NAMALWA (cell line): ENCODE measurements at regions not wholly inside any gene's neighbourhood (a gene's known extent, or its start where the extent isn't known, plus 50 kb on each side); places are given as distances from the start of the nearest gene placed in this dataset.
A peak's percentile ranks its signal among the peaks of the same experiment; 100 is the strongest.

ENCODE experiments used
- DNase-seq: peaks from one replicate; pipeline ENCODE4 v3.0.0-alpha.2; 2015; ENCODE audit warnings: low spot score

DNA sequence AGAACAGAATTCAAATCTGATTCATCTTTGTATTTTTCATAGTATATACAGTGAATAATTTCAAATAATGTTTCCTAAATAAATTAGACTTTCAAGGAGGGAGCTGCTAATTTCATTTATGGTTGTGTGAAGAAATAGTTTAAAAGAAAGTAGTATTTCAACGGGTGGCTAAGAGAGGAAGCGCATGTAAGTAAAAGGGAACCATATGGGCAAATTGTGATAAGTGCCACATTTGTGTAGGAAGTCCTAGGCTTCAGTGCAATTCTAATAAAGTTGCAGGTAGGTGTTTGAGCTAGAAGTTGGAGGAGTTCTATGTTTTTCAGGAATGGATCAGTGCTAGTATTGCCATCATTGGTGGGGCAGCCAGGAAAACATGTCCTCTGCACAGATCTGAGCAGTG is 178.8 kb upstream of the PRDM1 start:
- no peak for DNase-seq

DNA sequence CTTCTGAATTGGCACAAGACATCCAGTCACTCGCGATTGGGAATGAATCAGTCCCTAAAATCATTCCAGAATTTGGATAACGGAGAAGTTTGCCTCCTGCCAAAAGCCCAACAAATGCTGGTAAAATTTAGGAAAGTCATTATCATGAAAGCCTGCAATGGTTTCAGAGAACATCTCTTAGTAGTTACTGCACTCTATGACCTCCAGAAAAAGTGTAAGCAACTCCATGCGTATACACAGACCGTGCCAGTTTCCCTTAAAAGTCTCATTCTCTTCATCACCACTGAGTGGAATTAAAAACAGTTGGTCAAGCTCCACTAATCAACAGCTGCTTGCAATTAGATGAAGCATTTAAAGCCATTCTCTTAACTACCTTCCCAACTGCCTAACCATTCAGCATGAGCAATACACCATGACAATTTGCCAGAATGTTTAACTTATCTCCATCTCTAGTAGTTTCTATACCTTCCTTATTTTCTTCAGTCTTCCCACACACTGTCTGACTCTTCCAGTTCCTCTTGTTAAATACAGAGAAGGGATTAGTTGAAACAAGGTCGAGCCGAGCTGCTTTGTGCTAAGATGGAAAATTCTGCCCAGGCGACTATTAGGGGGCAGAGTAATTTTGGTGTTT is 183.6 kb upstream of the PRDM1 start:
- DNase-seq: peak; percentile 53

- no peak for DNase-seq
These were observed 184.6 kb upstream of the PRDM1 start for GRCh38 chr6:105901583-105901982.

DNA sequence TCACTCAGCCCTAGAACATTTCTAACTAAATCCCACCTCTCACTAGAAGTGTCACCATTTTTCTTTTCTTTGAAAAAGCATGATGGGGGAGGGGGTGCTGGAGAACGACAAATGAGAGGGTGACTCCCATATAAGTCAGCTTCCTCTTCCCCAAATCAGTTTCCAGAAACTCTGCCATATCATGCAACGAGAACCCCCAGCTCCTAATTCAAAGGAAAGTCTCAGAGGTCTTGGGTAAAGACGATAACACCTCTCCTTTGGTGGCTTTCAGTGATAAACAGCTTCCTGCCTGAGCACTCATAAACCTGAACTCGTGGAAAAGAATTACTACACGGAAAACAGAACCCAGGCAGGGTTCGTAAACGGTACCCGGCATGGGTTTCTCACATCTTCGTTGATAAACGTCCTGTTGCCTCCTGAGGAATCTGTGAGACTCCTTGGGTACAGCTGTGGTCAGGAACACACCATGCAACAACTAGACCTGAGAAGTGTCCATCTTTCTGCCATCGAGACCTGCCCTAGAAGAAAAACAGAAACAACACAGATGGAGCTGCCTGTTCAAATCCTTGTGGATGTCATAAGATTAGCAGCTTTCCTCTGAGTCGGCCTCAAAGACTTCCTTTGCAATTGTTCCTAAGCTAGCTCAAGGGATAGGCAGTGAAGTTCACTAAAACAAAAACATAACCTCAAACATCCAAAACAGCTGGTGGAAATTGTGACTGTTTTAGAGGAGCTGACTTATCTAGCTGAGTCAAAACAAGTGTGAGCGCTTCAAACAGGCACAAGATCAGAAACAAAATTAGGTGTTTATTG is 185.8 kb upstream of the PRDM1 start:
- DNase-seq: peak; percentile 22

DNA sequence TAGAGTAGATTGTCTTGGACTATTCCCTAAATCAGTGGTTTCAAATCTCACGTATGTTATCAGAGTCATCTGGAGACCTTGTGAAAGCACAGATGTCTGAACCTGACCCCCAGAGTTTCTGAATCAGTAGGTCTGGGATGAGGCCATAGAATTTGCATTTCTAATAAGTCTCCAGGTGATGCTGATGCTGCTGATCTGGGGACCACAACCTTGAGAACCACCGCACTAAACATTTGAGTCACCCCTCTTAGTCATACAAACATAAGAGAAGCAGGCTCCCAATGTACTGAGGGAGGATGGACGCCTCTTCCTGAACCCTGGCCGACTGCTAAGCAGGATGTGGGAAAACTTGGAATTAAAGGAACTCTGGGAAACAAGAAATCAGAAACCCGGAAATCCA is 187.8 kb upstream of the PRDM1 start:
- DNase-seq: no peak

- no peak for DNase-seq
These were observed 189.0 kb upstream of the PRDM1 start for GRCh38 chr6:105897131-105897530.

- no peak for DNase-seq
These were observed 189.4 kb upstream of the PRDM1 start for GRCh38 chr6:105896821-105897095.

- peak; percentile 70 for DNase-seq
These were observed 189.9 kb upstream of the PRDM1 start for GRCh38 chr6:105896052-105896820.

DNA sequence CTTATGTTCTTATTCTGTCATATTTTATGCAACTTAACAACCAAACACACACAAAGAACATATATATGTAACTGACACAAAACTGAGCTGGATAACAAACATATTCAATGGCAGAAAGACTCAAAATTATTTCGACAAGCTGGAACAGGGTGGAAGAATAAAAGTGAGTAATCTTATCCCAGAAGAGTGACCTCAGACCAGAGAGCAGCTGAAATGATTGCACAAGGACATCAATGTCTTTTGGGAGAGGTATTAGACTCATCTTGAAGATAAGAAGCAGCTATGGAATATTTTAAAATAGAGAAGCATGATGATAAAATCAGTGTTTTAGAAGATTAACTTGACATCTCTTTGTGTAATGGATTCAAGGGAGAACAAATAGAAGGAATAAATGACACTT is 191.6 kb upstream of the PRDM1 start:
- no peak for DNase-seq

DNA sequence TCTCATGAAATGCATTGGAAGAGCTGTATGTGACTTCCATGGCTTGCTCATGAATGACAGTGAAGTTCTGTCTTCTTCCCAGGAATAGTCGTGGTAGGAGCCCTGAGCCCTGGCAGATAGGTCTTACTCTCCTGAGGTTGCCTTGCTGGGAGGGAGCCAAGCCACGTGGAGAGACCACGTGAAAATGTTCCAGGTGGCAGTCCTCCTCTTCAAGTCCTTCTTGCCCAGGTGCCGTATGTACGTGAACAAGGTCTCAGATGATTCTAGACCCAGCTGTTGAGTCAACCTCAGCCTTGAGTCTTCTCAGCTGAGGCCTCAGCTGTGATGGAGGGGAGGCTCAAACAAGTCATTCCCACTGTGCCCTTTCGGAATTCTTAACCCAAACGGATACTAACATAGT is 192.4 kb upstream of the PRDM1 start:
- DNase-seq: peak; percentile 59

DNA sequence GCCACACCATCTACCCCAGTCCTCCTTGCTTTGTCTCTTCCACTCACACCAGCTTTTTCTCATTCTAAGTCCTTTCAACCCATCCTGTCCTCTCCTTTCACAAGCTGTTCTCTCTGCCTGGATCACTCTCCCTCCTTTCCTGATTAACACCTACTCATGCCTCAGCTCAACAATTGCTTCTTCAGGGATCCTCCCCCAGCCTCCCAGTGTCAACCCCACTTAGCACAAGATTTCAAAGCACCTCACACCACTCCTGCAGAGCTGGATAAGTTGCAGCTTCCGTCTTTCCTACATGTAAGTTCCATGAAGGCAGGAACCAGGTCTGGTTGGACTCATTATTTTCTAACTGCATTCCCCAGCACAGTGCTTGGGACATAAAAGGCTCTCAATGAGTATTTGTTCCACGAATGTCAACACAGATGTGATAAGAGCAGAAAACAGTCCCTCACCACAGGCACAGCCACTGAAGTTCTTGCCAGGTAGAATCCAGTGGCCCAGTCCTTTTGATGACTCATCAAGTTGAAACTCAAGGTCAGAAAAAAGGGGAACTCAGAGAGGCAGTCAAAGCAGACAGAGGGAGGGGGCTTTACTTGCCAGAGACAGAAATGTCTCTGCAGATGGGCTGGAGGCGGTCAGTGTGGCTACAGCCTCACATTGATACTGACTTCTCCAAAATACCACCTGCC is 193.4 kb upstream of the PRDM1 start:
- peak; percentile 76 for DNase-seq

DNA sequence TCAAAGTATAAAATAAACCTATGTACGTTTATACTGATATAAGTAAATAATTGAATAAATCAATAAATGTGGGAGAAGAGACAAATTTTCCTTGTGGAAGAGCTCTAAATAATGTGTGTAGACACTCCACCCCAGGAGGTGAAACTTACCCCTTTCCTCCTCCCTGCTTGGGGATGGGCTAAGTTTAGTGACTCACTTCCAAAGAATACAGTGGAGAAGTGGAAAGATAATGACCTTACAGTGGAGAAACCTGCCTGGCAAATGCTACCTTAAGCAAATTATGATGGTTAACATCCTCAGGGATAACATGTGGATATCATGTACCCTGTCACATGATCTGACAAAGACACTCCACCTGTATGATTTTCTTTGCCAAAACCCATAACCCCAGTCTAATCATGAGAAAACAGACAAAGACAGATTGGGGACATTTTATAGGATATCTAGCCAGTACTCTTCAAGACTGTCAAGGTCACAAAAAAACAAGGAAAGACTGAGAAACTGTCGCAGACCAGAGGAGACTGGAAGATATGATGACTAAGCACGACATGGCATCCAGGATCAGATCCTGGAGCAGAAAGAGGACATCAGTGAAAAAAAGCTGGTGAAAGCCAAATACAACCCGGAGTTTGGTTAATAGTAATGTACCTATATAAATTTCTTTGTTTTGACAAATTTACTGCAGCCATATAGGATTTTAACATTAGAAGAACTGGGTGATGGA is 195.5 kb upstream of the PRDM1 start:
- DNase-seq: no peak

GRCh38 chr6:105889902-105890301 is 196.2 kb upstream of the PRDM1 start:
- no peak for DNase-seq

DNA sequence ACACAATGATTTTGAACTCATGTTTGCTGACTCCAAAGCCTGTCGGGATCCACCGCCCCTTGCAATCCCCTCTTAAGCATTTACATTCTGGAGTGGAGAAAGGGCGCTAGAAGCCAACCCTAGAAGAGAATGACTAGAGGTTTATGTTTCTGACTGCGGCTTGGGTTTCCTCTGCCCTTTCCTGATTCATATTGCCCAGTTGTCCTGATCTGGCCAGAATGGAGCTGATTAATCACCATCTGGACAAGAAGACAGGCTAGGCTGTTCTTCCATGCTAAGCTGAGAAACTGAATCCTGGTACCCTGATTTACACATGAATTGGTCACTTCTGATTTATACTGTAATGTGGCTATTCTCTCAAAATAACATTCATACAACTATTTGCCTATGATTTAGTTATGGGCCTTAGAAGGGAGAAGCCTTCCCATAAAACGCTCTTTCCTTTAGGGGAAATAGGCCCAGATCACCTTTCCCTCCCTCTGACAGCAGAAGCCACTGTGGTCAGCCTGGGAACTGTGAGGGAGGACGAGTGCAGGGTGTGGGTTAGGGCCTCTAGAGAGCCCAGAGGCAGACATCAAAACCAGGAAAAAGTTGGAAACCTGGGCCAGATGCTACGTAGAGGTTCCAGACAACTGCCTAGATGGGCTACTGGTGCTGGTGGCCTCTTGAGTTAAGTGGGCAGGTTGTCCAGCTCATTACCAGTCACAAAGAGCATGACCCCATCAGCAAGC is 199.2 kb upstream of the PRDM1 start:
- no peak for DNase-seq

DNA sequence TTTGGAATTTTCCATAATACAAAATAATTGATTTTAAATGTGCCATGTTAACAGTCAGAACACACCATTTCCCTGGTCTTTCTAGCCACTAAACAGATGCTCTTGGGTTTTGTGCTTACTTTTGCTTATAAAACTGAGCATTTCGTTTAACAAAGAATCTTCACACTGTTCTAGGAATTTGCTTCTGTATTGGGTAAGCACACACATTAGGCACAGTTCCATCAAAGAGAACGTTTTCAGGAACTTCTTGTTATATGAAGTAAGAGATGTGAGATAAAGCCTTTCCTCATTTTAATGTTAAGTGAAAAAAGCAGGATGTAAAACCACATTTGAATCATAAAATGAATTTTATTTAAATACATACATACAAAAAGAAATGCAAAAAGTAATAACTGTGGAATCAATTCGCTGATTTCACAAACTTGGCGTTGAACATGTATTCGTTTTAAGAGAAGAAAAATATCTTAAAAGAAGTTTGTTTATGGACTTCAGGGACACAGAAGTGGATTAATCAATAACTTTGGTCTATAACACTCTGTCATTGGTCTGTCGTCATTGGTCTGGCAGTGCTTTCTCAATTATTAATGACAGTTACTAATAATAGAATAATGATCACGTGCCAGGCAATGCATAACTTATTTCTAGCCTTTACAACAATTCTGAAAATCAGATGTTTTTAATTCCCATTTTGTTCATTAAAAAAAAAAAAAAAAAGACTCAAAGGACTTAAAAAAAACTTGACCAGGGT is 199.9 kb upstream of the PRDM1 start:
- DNase-seq: no peak

GRCh38 chr6:105884426-105884825 is 201.7 kb upstream of the PRDM1 start:
- peak; percentile 55 for DNase-seq

GRCh38 chr6:105884011-105884410 is 202.1 kb upstream of the PRDM1 start:
- DNase-seq: no peak

- no peak for DNase-seq
These were observed 203.3 kb upstream of the PRDM1 start for GRCh38 chr6:105882828-105883227.

DNA sequence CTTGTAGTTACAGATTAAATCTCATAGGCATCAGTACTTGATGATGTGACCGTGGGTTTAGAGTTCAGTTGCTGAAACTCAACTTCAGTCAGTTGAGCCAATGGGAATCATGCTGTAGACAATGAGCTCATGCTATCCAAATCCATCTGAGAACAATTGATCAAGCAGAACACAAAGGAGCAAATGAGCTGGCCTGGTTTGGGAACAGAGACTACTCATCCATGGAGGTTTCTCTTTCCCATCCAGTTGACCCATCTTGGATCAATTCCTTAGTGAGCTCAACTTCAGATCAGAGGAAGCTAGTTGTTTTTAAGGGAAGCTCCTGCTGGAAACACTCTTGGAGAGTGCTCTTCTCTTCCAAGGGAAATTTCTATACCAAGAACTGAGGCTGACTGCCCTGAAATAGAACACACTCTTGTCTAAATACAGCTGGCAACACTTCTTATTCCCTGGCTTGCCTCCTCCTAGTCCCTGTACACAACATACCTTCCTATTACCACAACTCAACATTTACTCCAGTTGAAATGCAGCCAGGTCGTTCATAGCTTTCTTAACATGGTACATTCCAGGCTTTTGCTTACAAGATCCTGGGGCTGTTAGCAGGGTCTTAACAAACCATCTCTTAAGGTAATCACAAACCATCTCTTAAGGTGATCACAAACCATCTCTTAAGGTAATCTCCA is 203.9 kb upstream of the PRDM1 start:
- no peak for DNase-seq

DNA sequence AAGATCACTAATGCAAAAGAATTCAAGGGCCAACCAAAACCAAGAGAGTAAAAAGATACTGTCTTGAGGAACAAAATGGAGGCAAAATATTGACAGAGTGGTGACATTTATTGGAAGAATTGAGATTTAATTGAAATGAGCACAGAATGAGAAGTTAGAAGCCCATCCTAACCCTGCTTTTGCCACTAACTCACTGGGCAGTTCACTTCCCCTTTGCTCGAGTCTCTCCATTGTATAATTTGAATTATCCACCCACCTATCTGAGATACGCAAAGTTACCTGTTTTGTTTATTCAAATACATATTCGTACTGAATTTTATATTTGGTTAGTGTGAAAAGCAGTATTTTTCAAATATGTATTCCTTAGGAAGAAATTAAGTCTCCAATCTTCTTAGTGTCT is 204.5 kb upstream of the PRDM1 start:
- DNase-seq: no peak
